ENCODE measurements at regions not wholly inside any gene's neighbourhood (a gene's known extent, or its start where the extent isn't known, plus 50 kb on each side); places are given as distances from the start of the nearest gene placed in this dataset.

DNA sequence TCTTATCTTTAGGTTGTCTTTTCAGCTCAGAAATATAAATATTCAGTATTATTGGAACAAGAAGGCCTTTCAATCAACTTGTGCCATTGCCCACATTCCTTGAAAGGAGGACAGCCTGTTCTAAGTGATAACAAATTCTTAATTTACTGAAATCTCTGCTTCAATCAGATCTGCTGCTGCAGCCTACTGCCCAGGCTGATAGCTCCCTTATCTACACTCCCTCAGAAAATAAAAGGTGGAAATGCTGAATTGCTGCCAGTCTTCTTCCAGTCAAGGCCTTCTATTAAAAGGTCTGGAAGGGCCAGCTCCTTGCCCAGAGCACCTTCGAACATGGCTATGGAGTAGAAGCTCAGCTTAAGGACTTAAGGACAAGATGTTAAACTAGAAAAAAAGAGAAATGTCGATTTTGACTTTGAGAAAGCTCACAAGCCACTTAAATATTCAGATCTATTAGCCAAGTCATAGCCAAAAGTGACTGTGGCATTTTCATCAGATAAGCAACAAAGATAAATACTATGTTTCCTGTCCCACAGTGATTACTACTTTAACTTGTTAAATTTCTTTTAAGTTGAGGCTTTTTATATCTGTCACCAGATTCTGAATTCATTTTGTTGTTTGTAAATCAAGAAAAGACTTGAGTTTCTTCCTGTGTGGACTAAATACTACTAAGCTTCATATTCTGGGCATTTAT is 480.5 kb upstream of the CBLB start:
- TF ChIP-seq POLR2AphosphoS5 (IDR thresholded peaks at IDR 0.05): no peak
- TF ChIP-seq, protein P1, sequence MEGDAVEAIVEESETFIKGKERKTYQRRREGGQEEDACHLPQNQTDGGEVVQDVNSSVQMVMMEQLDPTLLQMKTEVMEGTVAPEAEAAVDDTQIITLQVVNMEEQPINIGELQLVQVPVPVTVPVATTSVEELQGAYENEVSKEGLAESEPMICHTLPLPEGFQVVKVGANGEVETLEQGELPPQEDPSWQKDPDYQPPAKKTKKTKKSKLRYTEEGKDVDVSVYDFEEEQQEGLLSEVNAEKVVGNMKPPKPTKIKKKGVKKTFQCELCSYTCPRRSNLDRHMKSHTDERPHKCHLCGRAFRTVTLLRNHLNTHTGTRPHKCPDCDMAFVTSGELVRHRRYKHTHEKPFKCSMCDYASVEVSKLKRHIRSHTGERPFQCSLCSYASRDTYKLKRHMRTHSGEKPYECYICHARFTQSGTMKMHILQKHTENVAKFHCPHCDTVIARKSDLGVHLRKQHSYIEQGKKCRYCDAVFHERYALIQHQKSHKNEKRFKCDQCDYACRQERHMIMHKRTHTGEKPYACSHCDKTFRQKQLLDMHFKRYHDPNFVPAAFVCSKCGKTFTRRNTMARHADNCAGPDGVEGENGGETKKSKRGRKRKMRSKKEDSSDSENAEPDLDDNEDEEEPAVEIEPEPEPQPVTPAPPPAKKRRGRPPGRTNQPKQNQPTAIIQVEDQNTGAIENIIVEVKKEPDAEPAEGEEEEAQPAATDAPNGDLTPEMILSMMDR (IDR thresholded peaks at IDR 0.05): no peak

Data from transverse colon (tissue), 4 donors.